IMR-90 (cell line): ENCODE measurements at regions not wholly inside any gene's neighbourhood (a gene's known extent, or its start where the extent isn't known, plus 50 kb on each side); places are given as distances from the start of the nearest gene placed in this dataset.

Experiments
- ATAC-seq: fragments of 200-7000 bp; cut with Tn5 transposase; 2 replicates; pipeline ENCODE4 v1.9.1; 2020; ENCODE audit warnings: low read depth, mild to moderate bottlenecking, moderate library complexity
- BruUV-seq: library from RNA; stranded (reverse); fragments of 400-500 nt; replicated peaks from 2 replicates; lab custom pipeline; 2021; lab: Mats Ljungman, UMichigan
- CTCF ChIA-PET: fragments of 300-600 bp; formaldehyde crosslinking; extraction: SDS; loops from one replicate; lab custom pipeline; 2021; ENCODE audit warnings: antibody characterized with exemption; lab: Yijun Ruan, JAX
- POLR2A ChIA-PET: fragments of 300-600 bp; sonication (Branson Sonifier 250); formaldehyde crosslinking; loops from one replicate; lab custom pipeline; 2022; ENCODE audit warnings: antibody characterized with exemption; ENCODE audit not compliant: unreplicated experiment; lab: Charles Lee
- DNase-seq: peaks from one replicate; pipeline ENCODE4 v3.0.0; 2013
- H2AFZ ChIP-seq: replicated peaks from 2 replicates; pipeline ENCODE3; 2013; ENCODE audit warnings: low read length, mild to moderate bottlenecking; ENCODE audit not compliant: poor library complexity
- H2AK5ac ChIP-seq: 2 replicates; pipeline ENCODE4 v1.6.1; 2013; ENCODE audit warnings: low read depth, low read length, inconsistent platforms
- H2AK9ac ChIP-seq: replicated peaks from 2 replicates; pipeline ENCODE3; 2013; ENCODE audit warnings: mild to moderate bottlenecking, low read depth, low read length, moderate library complexity; ENCODE audit not compliant: poor library complexity
- H2BK120ac ChIP-seq: 2 replicates; pipeline ENCODE4 v1.6.1; 2013; ENCODE audit warnings: low read depth, low read length, inconsistent platforms
- H2BK15ac ChIP-seq: 3 replicates; pipeline ENCODE4 v1.6.1; 2013; ENCODE audit warnings: low read depth, low read length, inconsistent platforms
- H2BK20ac ChIP-seq: 2 replicates; pipeline ENCODE4 v1.6.1; 2013; ENCODE audit warnings: low read depth, mild to moderate bottlenecking, inconsistent platforms, low read length, moderate library complexity
- H2BK5ac ChIP-seq: 2 replicates; pipeline ENCODE4 v1.6.1; 2013; ENCODE audit warnings: mild to moderate bottlenecking, low read depth, low read length, inconsistent platforms; ENCODE audit not compliant: poor library complexity, severe bottlenecking
- H3K14ac ChIP-seq: replicated peaks from 2 replicates; pipeline ENCODE4 v1.6.1; 2013; ENCODE audit warnings: low read depth, low read length, inconsistent platforms
- H3K18ac ChIP-seq: 2 replicates; pipeline ENCODE4 v1.6.1; 2013; ENCODE audit warnings: low read depth, low read length, control low read depth
- H3K23ac ChIP-seq: 2 replicates; pipeline ENCODE4 v1.6.1; 2013; ENCODE audit warnings: low read depth, low read length, inconsistent platforms
- H3K27ac ChIP-seq: 2 replicates; pipeline ENCODE4 v1.5.1; 2013; ENCODE audit warnings: mild to moderate bottlenecking, control low read depth, low read length; ENCODE audit not compliant: insufficient read depth
- H3K27me3 ChIP-seq: 2 replicates; pipeline ENCODE4 v1.6.1; 2013; ENCODE audit warnings: low read length; ENCODE audit not compliant: control insufficient read depth, insufficient read depth
- H3K36me3 ChIP-seq: 2 replicates; pipeline ENCODE4 v1.6.1; 2013; ENCODE audit warnings: low read length, mixed read lengths; ENCODE audit not compliant: control insufficient read depth, insufficient read depth
- H3K4ac ChIP-seq: 2 replicates; pipeline ENCODE4 v1.6.1; 2013; ENCODE audit warnings: low read depth, low read length, inconsistent platforms
- H3K4me1 ChIP-seq: 2 replicates; pipeline ENCODE4 v1.6.1; 2013; ENCODE audit warnings: low read length, mixed read lengths; ENCODE audit not compliant: control insufficient read depth, insufficient read depth
- H3K4me2 ChIP-seq: 2 replicates; pipeline ENCODE4 v1.6.1; 2013; ENCODE audit warnings: low read depth, mild to moderate bottlenecking, control low read depth, low read length, moderate library complexity
- H3K4me3 ChIP-seq: 2 replicates; pipeline ENCODE4 v1.5.1; 2013; ENCODE audit warnings: low read depth, mild to moderate bottlenecking, control low read depth, low read length, moderate library complexity; ENCODE audit not compliant: insufficient read depth
- H3K56ac ChIP-seq: 2 replicates; pipeline ENCODE4 v1.6.1; 2013; ENCODE audit warnings: low read length, inconsistent platforms; ENCODE audit not compliant: insufficient read depth; ENCODE audit errors: extremely low read depth
- H3K79me1 ChIP-seq, 2 experiments: 2 replicates each; pipeline ENCODE4 v1.6.1; 2013; ENCODE audit warnings: low read length in 2 of 2, inconsistent platforms in 1 of 2, low read depth in 1 of 2
- H3K9ac ChIP-seq: 2 replicates; pipeline ENCODE4 v1.6.1; 2013; ENCODE audit warnings: low read depth, low read length, control low read depth
- H3K9me1 ChIP-seq: 2 replicates; pipeline ENCODE4 v1.6.1; 2013; ENCODE audit warnings: low read length, inconsistent platforms; ENCODE audit not compliant: insufficient read depth
- H3K9me3 ChIP-seq: 2 replicates; pipeline ENCODE4 v1.6.1; 2013; ENCODE audit warnings: low read length; ENCODE audit not compliant: control insufficient read depth, insufficient read depth
- H4K20me1 ChIP-seq: 2 replicates; pipeline ENCODE4 v1.6.1; 2013; ENCODE audit warnings: low read length, inconsistent platforms; ENCODE audit not compliant: insufficient read depth
- H4K5ac ChIP-seq: 2 replicates; pipeline ENCODE4 v1.6.1; 2013; ENCODE audit warnings: mild to moderate bottlenecking, low read depth, low read length, control low read depth
- H4K8ac ChIP-seq, 2 experiments: 2 replicates each; pipeline ENCODE4 v1.6.1; 2013; ENCODE audit warnings: low read depth in 2 of 2, low read length in 2 of 2, control low read depth in 1 of 2, inconsistent platforms in 1 of 2
- H4K91ac ChIP-seq: 2 replicates; pipeline ENCODE4 v1.6.1; 2013; ENCODE audit warnings: low read depth, low read length, inconsistent platforms; ENCODE audit not compliant: insufficient read depth
- CHD1 ChIP-seq: IDR thresholded peaks from 2 replicates; pipeline ENCODE4 v1.6.1; 2012; ENCODE audit warnings: low read depth, low read length, improper control_type of control experiment
- FOS ChIP-seq: fragments of 150-350 bp; IDR thresholded peaks from 2 replicates; pipeline ENCODE4 v1.6.1; 2016; ENCODE audit warnings: low read depth, low read length
- MAFK ChIP-seq: IDR thresholded peaks from 2 replicates; pipeline ENCODE4 v1.6.1; 2012; ENCODE audit warnings: low read depth, low read length, improper control_type of control experiment
- MAZ ChIP-seq: IDR thresholded peaks from 2 replicates; pipeline ENCODE4 v1.6.1; 2012; ENCODE audit warnings: low read depth, mild to moderate bottlenecking, low read length, improper control_type of control experiment, moderate library complexity, borderline replicate concordance
- POLR2A ChIP-seq: IDR thresholded peaks from 2 replicates; pipeline ENCODE4 v1.6.1; 2012; ENCODE audit warnings: mild to moderate bottlenecking, low read depth, low read length
- RFX5 ChIP-seq: IDR thresholded peaks from 2 replicates; pipeline ENCODE4 v1.8.0; 2012; ENCODE audit warnings: low read depth, mild to moderate bottlenecking, low read length, moderate library complexity
- SMC3 ChIP-seq: fragments of 150-350 bp; IDR thresholded peaks from 2 replicates; pipeline ENCODE4 v1.6.1; 2016; ENCODE audit warnings: low read depth, mild to moderate bottlenecking, antibody characterized with exemption, low read length, moderate library complexity
- USF2 ChIP-seq: fragments of 150-350 bp; IDR thresholded peaks from 2 replicates; pipeline ENCODE4 v1.6.1; 2017; ENCODE audit warnings: mild to moderate bottlenecking, antibody characterized with exemption, low read length, low read depth
- WGBS, 2 experiments: methylation state at CpG; one replicate each; pipeline versions ENCODE4 v1.1.5 to v1.1.7; 2013; ENCODE audit warnings: missing lambda C conversion rate in 2 of 2; ENCODE audit not compliant: insufficient read length in 1 of 2; ENCODE audit errors: extremely low coverage in 2 of 2; 5-methylcytosine and 5-hydroxymethylcytosine counted together
- dilution Hi-C: fragments of 300-500 bp; cut with HindIII; formaldehyde crosslinking; loops from one replicate; pipeline ENCODE4 v1.14.3; 2018; ENCODE audit warnings: low sequenced_read_pairs; ENCODE audit not compliant: unreplicated experiment
- in situ Hi-C: fragments of 300-500 bp; cut with MboI; formaldehyde crosslinking; loops from 3 replicates; pipeline ENCODE4 v1.14.3; 2019; ENCODE audit warnings: low sequenced_read_pairs, inconsistent platforms, mixed read lengths
- intact Hi-C: fragments of 100-400 bp; cut with micrococcal nuclease; formaldehyde crosslinking; loops from 2 replicates; pipeline ENCODE4 v1.10.0; 2022

GRCh38 chr17:69913216-69913615 is 161.8 kb upstream of the KCNJ16 start:
- H3K9ac ChIP-seq = peak overlapping the region; percentile 66; the same call in 1 of the 2 replicates
- intact Hi-C loops = no loop called here
- POLR2A ChIA-PET = interaction anchor here (0.6 kb wide), 1 partner anchor 104 kb away, joined by 4 read pairs; no protein-coding TSS in a partner anchor
- CTCF ChIA-PET = no interaction called here
- no peak overlapping the region for H4K91ac ChIP-seq
- H3K27ac ChIP-seq = 0 out of 2 replicates have a peak overlapping the region, but pooled peaks have one; percentile 49
- no peak overlapping the region for H2AK5ac ChIP-seq
- peak overlapping the region; percentile 87 for H3K18ac ChIP-seq
- dilution Hi-C loops = no loop called here
- no CpG with 5 or more reads among the region's 2 CpGs for WGBS, 2 experiments
- TF ChIP-seq FOS (no peak), RFX5 (no peak), CHD1 (no peak), MAFK (no peak), POLR2A (no peak), MAZ (no peak), SMC3 (no peak), USF2 (no peak)
- ATAC-seq = peak; percentile 68
- peak overlapping the region; percentile 92 for H3K4me2 ChIP-seq
- peak overlapping the region; percentile 40 for H2AFZ ChIP-seq
- peak overlapping the region; percentile 96; the same call in 2 of the 3 replicates for H2BK15ac ChIP-seq
- in situ Hi-C loops = no loop called here
- H3K4ac ChIP-seq = peak overlapping the region; percentile 2; the same call in 1 of the 2 replicates
- H2BK5ac ChIP-seq = peak overlapping the region; percentile 28
- peak overlapping the region; percentile 64; the same call in 1 of the 2 replicates for H4K5ac ChIP-seq
- no peaks in the 10 kb centered on the region; the same call in 1 of the 2 replicates for H3K27me3 ChIP-seq
- H2BK120ac ChIP-seq = peak overlapping the region; percentile 9; the same call in 1 of the 2 replicates
- H3K9me1 ChIP-seq = no peaks in the 10 kb centered on the region
- H3K9me3 ChIP-seq = no peaks in the 10 kb centered on the region
- no peaks in the 10 kb centered on the region for H4K20me1 ChIP-seq
- no peak overlapping the region for H2AK9ac ChIP-seq
- H3K23ac ChIP-seq = peak overlapping the region; percentile 77; the same call in 1 of the 2 replicates
- peak overlapping the region in 1 of 2 experiments; percentile 84; a peak in 3 of 4 replicates for H4K8ac ChIP-seq
- H3K79me1 ChIP-seq = no peaks in the 10 kb centered on the region
- peaks cover 2% of the 10 kb centered on the region; the same call in 1 of the 2 replicates for H3K4me1 ChIP-seq
- peak overlapping the region; percentile 41; the same call in 1 of the 2 replicates for H3K14ac ChIP-seq
- H3K56ac ChIP-seq = no peak overlapping the region
- H3K4me3 ChIP-seq = peak overlapping the region; percentile 22; the same call in 1 of the 2 replicates
- peak overlapping the region; percentile 64; the same call in 1 of the 2 replicates for H2BK20ac ChIP-seq
- no peaks in the 10 kb centered on the region for H3K36me3 ChIP-seq
- peak; percentile 28 for DNase-seq
- no TSS peak for BruUV-seq
